Peyer's patch (tissue), 4 donors: ENCODE measurements at regions not wholly inside any gene's neighbourhood (a gene's known extent, or its start where the extent isn't known, plus 50 kb on each side); places are given as distances from the start of the nearest gene placed in this dataset.

ENCODE experiments used
- DNase-seq, 3 donors: peaks; one replicate each; pipeline ENCODE4 v3.0.0-alpha.2; 2017 to 2019
- H3K27ac ChIP-seq, 4 donors: fragments of 200-600 bp; sonication (generic); one replicate each; pipeline ENCODE4 v1.5.1; 2016 to 2019
- H3K27me3 ChIP-seq, 2 donors: fragments of 200-600 bp; sonication (generic); one replicate each; pipeline ENCODE4 v1.5.1; 2019
- H3K36me3 ChIP-seq, 3 donors: fragments of 200-600 bp; sonication (generic); one replicate each; pipeline ENCODE4 v1.5.1; 2016 to 2019
- H3K4me1 ChIP-seq, 4 donors: fragments of 200-600 bp; sonication (generic); one replicate each; pipeline ENCODE4 v1.5.1; 2016 to 2019
- H3K4me3 ChIP-seq, 4 donors: fragments of 200-600 bp; sonication (generic); 1 replicate in 3 of 4; 2 replicates in 1 of 4; pipeline ENCODE4 v1.5.1; 2016 to 2019; ENCODE audit warnings: mild to moderate bottlenecking in 1 of 4
- H3K9me3 ChIP-seq, 4 donors: fragments of 200-600 bp; sonication (generic); one replicate each; pipeline ENCODE4 v1.5.1; 2016 to 2019; ENCODE audit warnings: mild to moderate bottlenecking in 1 of 4
- POLR2A ChIP-seq, 2 donors: fragments of 450-650 bp; IDR thresholded peaks; one replicate each; pipeline ENCODE4 v1.5.1; 2017; ENCODE audit warnings: antibody characterized with exemption in 2 of 2, mild to moderate bottlenecking in 2 of 2, moderate library complexity in 2 of 2
- TF ChIP-seq, protein P1 (sequence below), 6 experiments: fragments of 450-650 bp in 4 of 6; fragments of 200-600 bp in 2 of 6; sonication (generic) in 1 of 6; IDR thresholded peaks; one replicate each; pipeline ENCODE4 v1.5.1; 2017 to 2019; ENCODE audit warnings: antibody characterized with exemption in 6 of 6, mild to moderate bottlenecking in 3 of 6, moderate library complexity in 1 of 6

DNA sequence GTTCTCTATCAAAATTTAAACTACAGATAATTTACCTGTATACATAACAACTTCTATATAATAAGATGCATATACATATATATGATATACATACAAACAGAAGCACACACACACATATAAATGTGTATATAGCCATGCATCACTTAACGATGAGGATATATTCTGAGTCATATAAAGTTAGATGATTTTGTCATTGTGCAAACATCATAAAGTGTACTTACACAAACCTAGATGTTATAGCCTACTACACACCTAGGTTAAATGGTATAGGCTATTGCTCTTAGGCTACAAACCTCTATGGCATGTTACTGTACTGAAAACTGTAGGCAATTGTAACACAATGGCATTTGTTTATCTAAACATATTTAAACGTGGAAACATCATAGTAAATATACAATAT, 937.6 kb upstream of the KCND2 start:
- no peak for DNase-seq
- no peaks in the 10 kb centered on the region for H3K36me3 ChIP-seq
- H3K27me3 ChIP-seq: no peaks in the 10 kb centered on the region
- no peaks in the 10 kb centered on the region for H3K4me1 ChIP-seq
- H3K27ac ChIP-seq: no peak overlapping the region
- H3K4me3 ChIP-seq: no peak overlapping the region
- TF ChIP-seq, protein P1, sequence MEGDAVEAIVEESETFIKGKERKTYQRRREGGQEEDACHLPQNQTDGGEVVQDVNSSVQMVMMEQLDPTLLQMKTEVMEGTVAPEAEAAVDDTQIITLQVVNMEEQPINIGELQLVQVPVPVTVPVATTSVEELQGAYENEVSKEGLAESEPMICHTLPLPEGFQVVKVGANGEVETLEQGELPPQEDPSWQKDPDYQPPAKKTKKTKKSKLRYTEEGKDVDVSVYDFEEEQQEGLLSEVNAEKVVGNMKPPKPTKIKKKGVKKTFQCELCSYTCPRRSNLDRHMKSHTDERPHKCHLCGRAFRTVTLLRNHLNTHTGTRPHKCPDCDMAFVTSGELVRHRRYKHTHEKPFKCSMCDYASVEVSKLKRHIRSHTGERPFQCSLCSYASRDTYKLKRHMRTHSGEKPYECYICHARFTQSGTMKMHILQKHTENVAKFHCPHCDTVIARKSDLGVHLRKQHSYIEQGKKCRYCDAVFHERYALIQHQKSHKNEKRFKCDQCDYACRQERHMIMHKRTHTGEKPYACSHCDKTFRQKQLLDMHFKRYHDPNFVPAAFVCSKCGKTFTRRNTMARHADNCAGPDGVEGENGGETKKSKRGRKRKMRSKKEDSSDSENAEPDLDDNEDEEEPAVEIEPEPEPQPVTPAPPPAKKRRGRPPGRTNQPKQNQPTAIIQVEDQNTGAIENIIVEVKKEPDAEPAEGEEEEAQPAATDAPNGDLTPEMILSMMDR (IDR thresholded peaks at IDR 0.05): no peak
- no peak for TF ChIP-seq POLR2A (IDR thresholded peaks at IDR 0.05)
- H3K9me3 ChIP-seq: no peaks in the 10 kb centered on the region

DNA sequence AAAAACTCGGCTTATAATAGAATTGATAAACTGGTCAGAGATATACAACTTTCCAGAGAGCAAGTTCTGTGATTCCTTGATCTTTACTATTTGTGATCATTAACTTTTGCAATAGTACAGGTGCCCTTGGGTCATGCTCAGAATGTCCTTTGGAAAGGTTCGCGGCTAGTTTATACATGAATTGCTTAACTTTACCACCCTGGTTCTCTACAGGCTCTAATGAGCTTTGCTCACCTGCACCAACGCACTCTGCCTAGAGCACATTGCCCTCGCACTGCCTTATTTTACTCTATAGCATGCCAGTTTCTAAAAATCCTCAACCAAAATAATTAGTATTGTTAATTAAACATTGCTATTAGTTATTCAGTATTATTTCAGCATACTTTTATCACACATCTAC, 931.2 kb upstream of the KCND2 start:
- H3K36me3 ChIP-seq: no peaks in the 10 kb centered on the region
- TF ChIP-seq, protein P1 (IDR thresholded peaks at IDR 0.05): no peak
- TF ChIP-seq POLR2A (IDR thresholded peaks at IDR 0.05): no peak
- no peak overlapping the region for H3K27ac ChIP-seq
- H3K4me1 ChIP-seq: no peaks in the 10 kb centered on the region
- no peaks in the 10 kb centered on the region for H3K9me3 ChIP-seq
- DNase-seq: no peak
- no peak overlapping the region for H3K4me3 ChIP-seq
- H3K27me3 ChIP-seq: no peaks in the 10 kb centered on the region

DNA sequence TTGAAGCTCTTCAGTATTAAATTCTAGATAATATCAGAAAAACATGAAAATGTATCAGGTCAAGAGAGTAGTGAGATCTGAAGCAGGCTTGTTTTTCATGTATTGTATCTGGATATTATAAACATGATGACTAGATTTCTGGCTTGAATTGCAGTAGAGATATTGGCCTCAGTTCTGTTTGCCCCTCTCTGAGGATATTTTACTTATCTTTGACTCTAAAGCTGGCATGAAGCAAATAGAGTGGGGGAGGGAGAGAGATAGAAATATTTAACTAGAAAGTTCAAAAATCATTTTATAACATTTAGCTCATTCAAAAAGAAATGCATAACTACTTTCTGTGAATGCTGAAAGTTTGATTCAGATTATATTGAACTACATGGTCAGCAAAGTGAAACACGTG, 929.7 kb upstream of the KCND2 start:
- Histone ChIP-seq H3K36me3 (no peaks in the 10 kb centered on the region), H3K4me3 (no peak overlapping the region), H3K27ac (no peak overlapping the region), H3K4me1 (no peaks in the 10 kb centered on the region), H3K9me3 (no peaks in the 10 kb centered on the region), H3K27me3 (no peaks in the 10 kb centered on the region)
- no peak for TF ChIP-seq POLR2A (IDR thresholded peaks at IDR 0.05)
- TF ChIP-seq, protein P1 (IDR thresholded peaks at IDR 0.05): no peak
- DNase-seq: no peak

DNA sequence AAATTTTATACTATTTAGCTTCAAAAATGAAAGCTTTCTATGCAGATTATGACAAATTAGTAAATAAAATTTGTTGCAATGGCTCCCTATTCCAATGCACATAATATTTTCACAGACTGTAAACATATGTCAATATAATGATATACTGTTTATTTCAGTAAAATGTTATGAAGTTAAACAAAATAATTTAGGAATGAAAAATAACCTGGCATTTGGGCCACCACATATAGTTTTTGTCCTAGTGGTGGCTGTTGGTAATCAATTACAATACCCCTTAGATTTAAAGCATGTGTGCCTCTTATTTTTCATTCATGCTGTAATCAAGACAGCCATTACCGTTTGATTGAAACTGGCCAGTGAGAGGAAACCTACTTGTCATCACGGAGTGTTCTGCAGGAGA, 928.5 kb upstream of the KCND2 start:
- H3K36me3 ChIP-seq: no peaks in the 10 kb centered on the region
- no peak overlapping the region for H3K4me3 ChIP-seq
- H3K9me3 ChIP-seq: no peaks in the 10 kb centered on the region
- H3K4me1 ChIP-seq: no peaks in the 10 kb centered on the region
- no peak overlapping the region for H3K27ac ChIP-seq
- no peak for DNase-seq
- TF ChIP-seq POLR2A (IDR thresholded peaks at IDR 0.05): no peak
- TF ChIP-seq, protein P1 (IDR thresholded peaks at IDR 0.05): no peak
- no peaks in the 10 kb centered on the region for H3K27me3 ChIP-seq

DNA sequence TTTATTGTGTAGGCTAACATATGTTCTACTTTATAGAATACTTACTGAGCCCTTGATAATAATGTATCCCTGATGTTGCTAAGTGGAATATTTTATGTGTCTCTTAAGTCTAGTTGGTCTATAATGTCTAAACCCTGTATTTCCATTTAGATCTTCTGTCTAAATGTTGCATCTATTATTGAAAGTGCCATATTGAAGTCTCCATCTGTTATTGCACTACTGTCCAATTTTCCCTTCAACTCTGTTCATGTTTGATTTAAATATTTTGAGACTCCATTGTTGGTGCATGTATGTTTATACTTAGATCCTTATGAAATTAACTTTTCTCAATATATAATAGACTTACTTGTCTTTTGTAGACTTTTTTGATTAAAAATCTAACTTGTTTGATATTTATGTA, 924.5 kb upstream of the KCND2 start:
- Histone ChIP-seq H3K9me3 (peaks cover 0 to 6% (median 0%) of the 10 kb centered on the region in 4 donors), H3K4me3 (no peak overlapping the region), H3K27ac (no peak overlapping the region), H3K27me3 (no peaks in the 10 kb centered on the region), H3K4me1 (no peaks in the 10 kb centered on the region), H3K36me3 (no peaks in the 10 kb centered on the region)
- DNase-seq: no peak
- TF ChIP-seq, protein P1 (IDR thresholded peaks at IDR 0.05): no peak
- TF ChIP-seq POLR2A (IDR thresholded peaks at IDR 0.05): no peak

DNA sequence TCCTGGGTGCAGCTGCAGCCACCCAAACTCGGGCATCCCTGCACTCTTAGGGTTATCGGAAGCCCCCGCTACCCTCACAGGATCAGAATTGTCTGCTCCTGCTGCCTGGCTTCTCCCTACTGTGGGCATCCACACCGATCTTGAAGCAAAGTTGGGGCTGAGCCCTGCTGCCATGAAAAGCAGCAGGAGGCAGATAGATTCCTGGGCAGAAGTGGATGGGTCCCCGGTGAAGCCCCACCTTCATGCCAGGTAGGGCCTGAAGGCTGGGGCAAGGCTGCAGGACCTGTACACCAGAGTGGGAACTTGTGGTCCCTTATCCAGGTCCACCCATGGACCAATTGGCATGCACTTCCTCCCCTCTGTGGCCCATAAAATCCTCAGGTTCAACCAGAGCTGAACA, 922.6 kb upstream of the KCND2 start:
- DNase-seq: no peak

More for the DNA sequence above, 922.6 kb upstream of the KCND2 start:
- Histone ChIP-seq H3K4me3 (no peak overlapping the region), H3K27ac (no peak overlapping the region), H3K36me3 (no peaks in the 10 kb centered on the region), H3K4me1 (no peaks in the 10 kb centered on the region), H3K27me3 (no peaks in the 10 kb centered on the region), H3K9me3 (peaks cover 0 to 6% (median 0%) of the 10 kb centered on the region in 4 donors)
- no peak for TF ChIP-seq POLR2A (IDR thresholded peaks at IDR 0.05)
- TF ChIP-seq, protein P1 (IDR thresholded peaks at IDR 0.05): no peak
